ENCODE measurements at regions not wholly inside any gene's neighbourhood (a gene's known extent, or its start where the extent isn't known, plus 50 kb on each side); places are given as distances from the start of the nearest gene placed in this dataset.

DNA sequence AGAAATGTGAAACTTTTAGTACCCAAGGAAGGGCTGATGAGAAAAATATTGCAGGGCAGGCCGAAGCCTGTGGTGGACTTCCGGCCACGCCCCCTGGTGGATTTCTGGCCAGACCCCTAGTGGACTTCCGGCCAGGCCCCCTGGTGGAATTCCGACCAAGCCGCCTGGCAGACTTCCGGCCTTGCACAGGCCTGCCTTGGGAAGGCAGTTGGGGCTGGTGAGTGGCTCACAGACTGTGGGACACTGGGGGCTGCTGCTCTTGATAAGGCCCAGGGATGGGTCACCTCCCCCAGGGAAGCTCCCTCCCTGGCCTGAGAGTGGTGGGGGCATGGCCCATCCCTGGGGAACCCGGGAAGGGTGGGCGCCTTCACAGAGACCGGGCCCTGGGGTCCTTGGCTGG is 116.4 kb upstream of the MKI67 start:
- intact Hi-C loops (cut with DNase I), result no loop called here
- TF ChIP-seq POLR2A (IDR thresholded peaks at IDR 0.05), result no peak
- TF ChIP-seq, protein P1, sequence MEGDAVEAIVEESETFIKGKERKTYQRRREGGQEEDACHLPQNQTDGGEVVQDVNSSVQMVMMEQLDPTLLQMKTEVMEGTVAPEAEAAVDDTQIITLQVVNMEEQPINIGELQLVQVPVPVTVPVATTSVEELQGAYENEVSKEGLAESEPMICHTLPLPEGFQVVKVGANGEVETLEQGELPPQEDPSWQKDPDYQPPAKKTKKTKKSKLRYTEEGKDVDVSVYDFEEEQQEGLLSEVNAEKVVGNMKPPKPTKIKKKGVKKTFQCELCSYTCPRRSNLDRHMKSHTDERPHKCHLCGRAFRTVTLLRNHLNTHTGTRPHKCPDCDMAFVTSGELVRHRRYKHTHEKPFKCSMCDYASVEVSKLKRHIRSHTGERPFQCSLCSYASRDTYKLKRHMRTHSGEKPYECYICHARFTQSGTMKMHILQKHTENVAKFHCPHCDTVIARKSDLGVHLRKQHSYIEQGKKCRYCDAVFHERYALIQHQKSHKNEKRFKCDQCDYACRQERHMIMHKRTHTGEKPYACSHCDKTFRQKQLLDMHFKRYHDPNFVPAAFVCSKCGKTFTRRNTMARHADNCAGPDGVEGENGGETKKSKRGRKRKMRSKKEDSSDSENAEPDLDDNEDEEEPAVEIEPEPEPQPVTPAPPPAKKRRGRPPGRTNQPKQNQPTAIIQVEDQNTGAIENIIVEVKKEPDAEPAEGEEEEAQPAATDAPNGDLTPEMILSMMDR (IDR thresholded peaks at IDR 0.05), result no peak
- no peaks in the 10 kb centered on the region for H3K9me3 ChIP-seq

DNA sequence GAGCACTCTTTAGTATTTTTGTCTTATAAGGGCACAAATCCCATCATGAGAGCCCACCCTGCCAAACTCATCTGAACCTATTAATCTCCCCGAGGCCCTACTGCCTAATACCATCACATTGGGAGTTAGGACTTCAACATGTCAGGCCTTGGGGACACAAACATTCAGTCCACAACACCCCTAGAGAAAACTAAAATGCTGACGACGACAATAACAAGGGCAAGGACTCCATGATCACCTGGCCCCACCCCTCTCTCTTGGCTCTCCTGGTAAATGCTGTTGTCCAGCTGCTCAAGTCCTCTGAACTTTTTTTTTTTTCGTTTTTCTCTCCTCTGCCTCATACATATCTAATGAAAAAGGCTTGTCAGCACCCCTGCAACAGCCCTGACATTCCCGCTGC is 118.8 kb upstream of the MKI67 start:
- H3K4me3 ChIP-seq, result no peak overlapping the region
- H3K9me3 ChIP-seq, result no peaks in the 10 kb centered on the region
- no peaks in the 10 kb centered on the region for H3K4me1 ChIP-seq
- ATAC-seq (no peak), DNase-seq (no peak)
- TF ChIP-seq, protein P1 (IDR thresholded peaks at IDR 0.05), result no peak
- TF ChIP-seq POLR2A (IDR thresholded peaks at IDR 0.05), result no peak
- no peak overlapping the region for H3K27ac ChIP-seq
- 54% methylated on average over 5 of the region's 5 CpGs for WGBS (ENCODE audit: insufficient coverage, low coverage, low lambda C conversion rate, missing lambda C conversion rate)
- intact Hi-C loops (cut with DNase I), result no loop called here
- H3K27me3 ChIP-seq, result no peaks in the 10 kb centered on the region
- no peaks in the 10 kb centered on the region for H3K36me3 ChIP-seq

More for the DNA sequence above, 116.4 kb upstream of the MKI67 start:
- H3K4me3 ChIP-seq, result no peak overlapping the region
- H3K4me1 ChIP-seq, result no peaks in the 10 kb centered on the region
- H3K27ac ChIP-seq, result no peak overlapping the region
- 60% methylated on average over 1 of the region's 10 CpGs for WGBS (ENCODE audit: insufficient coverage, low coverage, low lambda C conversion rate, missing lambda C conversion rate)
- DNase-seq (no peak), ATAC-seq (peak in 1 of 4 donors; percentile 42)
- no peaks in the 10 kb centered on the region for H3K36me3 ChIP-seq
- H3K27me3 ChIP-seq, result no peaks in the 10 kb centered on the region

DNA sequence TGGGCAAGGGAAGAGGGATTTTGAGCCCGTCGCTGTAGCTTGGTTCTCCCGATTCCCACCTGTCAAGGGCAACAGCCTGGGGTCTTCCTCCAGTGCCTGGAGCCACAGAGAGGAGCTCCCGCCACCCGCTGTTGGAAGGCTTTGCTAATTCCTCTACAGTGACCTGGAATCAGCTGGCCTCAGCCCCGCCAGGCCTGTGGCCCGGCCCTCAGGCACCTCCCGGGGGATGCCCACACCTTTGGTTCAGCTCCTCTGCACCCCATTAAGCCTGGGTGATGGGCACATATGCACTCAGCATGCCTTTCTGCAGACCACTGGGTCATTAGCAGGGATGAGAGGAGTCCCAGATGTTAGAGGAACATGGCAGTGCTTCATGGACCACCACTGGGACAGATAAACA is 121.4 kb upstream of the MKI67 start:
- ATAC-seq (no peak), DNase-seq (no peak)
- intact Hi-C loops (cut with DNase I), result no loop called here
- Histone ChIP-seq H3K36me3 (no peaks in the 10 kb centered on the region), H3K27ac (no peak overlapping the region), H3K4me3 (no peak overlapping the region), H3K27me3 (no peaks in the 10 kb centered on the region), H3K4me1 (no peaks in the 10 kb centered on the region), H3K9me3 (no peaks in the 10 kb centered on the region)
- WGBS (ENCODE audit: insufficient coverage, low coverage, low lambda C conversion rate, missing lambda C conversion rate), result no CpG with 5 or more reads among the region's 8 CpGs
- TF ChIP-seq, protein P1 (IDR thresholded peaks at IDR 0.05), result no peak
- no peak for TF ChIP-seq POLR2A (IDR thresholded peaks at IDR 0.05)

DNA sequence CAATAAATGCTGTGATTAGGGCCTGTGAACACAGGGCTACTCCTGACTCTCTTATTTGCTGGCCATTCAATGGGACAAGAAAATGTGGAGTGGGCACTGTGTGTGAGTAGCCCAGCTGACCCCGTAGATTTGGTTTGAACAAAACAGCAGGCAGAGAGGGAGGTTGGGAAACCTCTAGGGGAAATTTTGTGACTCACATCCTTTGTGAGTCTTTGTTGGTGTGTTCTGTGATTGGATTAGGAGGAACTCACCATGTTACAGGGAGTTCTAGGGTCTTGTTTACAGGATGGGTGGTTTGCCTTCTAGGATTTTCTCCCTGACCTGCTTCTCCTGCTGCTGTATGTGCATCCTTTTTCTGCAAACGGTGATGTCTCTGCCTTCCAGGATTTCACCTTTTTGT is 128.3 kb upstream of the MKI67 start:
- Histone ChIP-seq H3K4me3 (no peak overlapping the region), H3K27ac (no peak overlapping the region), H3K36me3 (no peaks in the 10 kb centered on the region), H3K9me3 (no peaks in the 10 kb centered on the region), H3K27me3 (no peaks in the 10 kb centered on the region), H3K4me1 (no peaks in the 10 kb centered on the region)
- peak in 1 of 4 donors; percentile 35 for ATAC-seq
- 53% methylated on average over 2 of the region's 2 CpGs for whole genome bisulfite sequencing (ENCODE audit: insufficient coverage, low coverage, low lambda C conversion rate, missing lambda C conversion rate)
- intact Hi-C loops (cut with DNase I), result no loop called here
- no peak for DNase-seq
- TF ChIP-seq, protein P1 (IDR thresholded peaks at IDR 0.05), result no peak
- no peak for TF ChIP-seq POLR2A (IDR thresholded peaks at IDR 0.05)

DNA sequence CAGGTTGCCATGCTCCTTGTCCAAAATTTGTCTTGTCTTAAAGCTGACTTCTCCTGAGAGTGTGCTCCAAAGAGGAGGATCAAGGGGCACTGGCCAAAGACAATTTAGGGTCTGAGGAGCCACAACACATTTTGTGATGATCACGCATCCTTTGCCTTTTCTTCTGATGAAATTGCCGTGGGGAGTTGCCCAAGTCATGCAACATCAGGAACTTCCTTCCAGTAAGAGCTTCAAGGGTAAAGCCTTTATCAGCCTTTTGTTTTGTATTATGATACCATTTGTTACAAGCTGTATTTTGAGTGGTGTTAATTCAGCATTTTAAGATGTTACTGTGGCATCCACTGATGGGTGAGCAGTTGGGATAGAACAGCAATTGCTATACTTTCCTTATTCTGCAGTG is 131.2 kb upstream of the MKI67 start:
- Histone ChIP-seq H3K27me3 (no peaks in the 10 kb centered on the region), H3K9me3 (no peaks in the 10 kb centered on the region), H3K36me3 (no peaks in the 10 kb centered on the region), H3K4me3 (no peak overlapping the region), H3K4me1 (no peaks in the 10 kb centered on the region), H3K27ac (no peak overlapping the region)
- no peak for ATAC-seq
- DNase-seq, result no peak
- WGBS (ENCODE audit: insufficient coverage, low coverage, low lambda C conversion rate, missing lambda C conversion rate), result 64% methylated on average over 2 of the region's 2 CpGs
- intact Hi-C loops (cut with DNase I), result no loop called here
- no peak for TF ChIP-seq POLR2A (IDR thresholded peaks at IDR 0.05)
- TF ChIP-seq, protein P1 (IDR thresholded peaks at IDR 0.05), result no peak
